ENCODE measurements at regions not wholly inside any gene's neighbourhood (a gene's known extent, or its start where the extent isn't known, plus 50 kb on each side); places are given as distances from the start of the nearest gene placed in this dataset.
"Not testable (repeated sequence)": the region's sequence is repeated elsewhere in the genome, so short reads cannot be mapped to it uniquely, and the experiment has no call there.

DNA sequence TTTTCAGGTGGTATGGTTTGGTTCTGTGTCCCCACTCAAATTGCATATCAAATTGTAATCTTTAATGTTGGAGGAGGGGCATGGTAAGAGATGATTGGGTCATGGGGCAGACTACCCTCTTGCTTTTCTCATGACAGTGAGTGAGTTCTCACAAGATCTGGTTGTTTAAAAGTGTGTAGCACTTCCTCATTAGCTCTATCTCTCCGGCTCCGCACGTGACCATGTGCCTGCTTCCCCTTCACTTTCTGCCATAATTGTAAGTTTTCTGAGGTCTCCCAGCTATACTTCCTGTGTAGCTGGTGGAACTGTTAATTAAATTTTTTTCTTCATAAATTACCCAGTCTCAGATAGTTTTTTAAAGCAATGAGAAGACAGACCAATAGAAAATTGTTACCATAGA lies 843.2 kb downstream of the AMY1C start:
- no peak for DNase-seq (ENCODE audit: low spot score)
- ATAC-seq, result no peak
- intact Hi-C loops (cut with DNase I), result no loop called here

DNA sequence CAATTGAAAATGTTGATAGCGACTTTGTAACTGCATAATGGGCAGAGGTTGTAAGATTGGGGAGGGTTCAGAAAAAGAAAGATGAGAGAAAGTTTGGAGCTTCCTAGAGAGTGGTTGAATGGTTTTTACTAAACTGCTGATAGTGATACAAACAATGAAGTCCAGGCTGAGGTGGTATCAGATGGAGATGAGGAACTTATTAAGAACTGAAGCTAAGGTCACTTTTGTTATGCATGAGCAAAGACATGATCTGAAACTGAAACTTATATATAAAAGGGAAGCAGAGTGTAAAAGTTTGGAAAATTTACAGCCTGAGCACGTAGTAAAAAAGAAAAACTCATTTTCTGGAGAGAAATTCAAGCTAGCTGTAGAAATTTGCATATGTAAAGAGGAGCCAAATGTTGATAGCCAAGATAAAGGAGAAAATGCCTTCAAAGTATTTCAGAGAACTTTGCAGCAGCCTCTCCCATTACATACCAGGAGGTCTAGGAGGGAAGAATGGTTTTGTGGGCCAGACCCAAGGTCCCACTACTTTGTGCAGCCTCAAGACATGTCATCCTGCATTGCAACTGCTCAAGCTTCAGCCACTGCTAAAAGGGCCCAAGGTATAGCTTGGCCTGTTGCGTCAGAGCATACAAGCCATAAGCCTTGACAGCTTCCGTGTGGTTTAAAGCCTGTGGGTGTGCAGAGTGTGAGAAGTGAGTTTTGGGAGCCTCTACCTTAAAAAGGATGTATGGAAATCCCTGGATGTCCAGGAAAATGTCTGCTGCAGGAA lies 843.9 kb downstream of the AMY1C start:
- ATAC-seq (peak; percentile 38), DNase-seq (ENCODE audit: low spot score) (no peak)
- intact Hi-C loops (cut with DNase I), result no loop called here

DNA sequence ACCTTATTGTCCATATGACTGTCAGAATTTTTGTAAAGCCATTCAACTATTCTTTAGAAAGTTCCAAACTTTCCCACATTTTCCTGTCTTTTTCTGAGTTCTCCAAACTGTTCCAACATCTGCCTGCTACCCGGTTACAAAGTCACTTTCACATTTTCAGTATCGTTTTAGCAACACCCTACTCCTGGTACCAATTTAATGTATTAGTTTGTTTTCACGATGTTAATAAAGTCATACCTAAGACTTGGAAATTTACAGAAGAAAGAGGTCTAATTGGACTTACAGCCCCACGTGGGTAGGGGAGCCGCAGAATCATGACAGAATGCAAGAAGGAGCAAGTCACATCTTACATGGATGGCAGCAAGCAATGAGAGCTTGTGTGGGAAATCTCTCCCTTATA lies 867.8 kb downstream of the AMY1C start:
- ATAC-seq (no peak), DNase-seq (ENCODE audit: low spot score) (no peak)
- intact Hi-C loops (cut with DNase I), result no loop called here

DNA sequence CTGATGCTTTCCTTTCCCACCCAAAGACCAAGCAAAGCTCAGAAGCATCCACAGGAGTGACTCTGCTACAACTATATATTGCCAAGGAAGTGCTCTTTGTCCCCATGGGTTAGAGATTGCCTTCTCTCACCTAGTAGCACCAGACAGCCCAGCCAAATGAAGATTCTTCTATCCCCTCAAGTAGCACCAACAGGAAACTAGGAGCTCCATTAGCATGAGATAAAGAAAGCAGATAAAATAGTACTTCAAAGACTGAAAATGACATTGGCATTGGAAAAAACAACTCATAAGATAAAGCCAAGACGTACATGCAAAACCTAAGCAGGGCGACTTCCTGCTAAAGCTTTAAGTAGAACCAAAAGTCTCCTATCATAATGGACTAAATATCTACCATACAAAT lies 871.5 kb downstream of the AMY1C start:
- ATAC-seq (no peak), DNase-seq (ENCODE audit: low spot score) (no peak)
- intact Hi-C loops (cut with DNase I), result no loop called here

DNA sequence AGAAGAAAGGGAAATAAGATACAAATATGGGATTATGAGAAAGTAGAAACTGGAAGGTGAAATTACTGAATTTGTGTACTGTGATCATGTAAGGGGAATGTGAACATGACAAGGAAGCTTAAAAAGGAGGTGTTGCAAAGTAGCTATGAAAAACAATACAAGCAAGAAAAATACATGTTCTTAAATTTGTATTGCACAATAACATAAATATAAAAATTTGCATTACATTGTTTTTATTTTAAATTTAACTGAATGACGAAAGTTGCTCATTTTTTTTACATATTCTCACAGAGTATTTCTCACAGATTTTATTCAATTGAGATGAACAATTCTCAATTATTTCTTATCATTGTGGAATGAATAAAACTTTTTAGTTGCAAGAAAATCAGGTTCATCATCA lies 874.8 kb downstream of the AMY1C start:
- intact Hi-C loops (cut with DNase I), result no loop called here
- ATAC-seq, result no peak
- DNase-seq (ENCODE audit: low spot score), result no peak

DNA sequence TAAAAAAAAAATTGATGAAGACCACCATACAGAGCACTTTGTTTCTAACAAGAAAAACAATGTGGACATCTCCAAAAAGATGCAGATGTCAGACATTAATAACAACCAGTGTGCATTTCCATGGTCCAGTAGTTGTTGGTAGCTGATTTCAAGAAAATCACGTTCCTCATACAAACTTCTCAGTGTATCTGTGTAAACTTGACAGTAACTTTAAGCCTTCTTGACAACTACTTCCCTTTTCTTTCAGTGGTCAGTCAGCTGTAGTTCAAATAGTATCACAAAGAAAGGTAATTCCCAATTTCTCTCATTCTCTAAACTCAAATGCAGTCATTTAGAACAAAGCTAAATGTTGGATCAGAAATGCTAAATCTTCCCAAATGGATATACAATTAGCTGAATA lies 879.9 kb downstream of the AMY1C start:
- ATAC-seq (no peak), DNase-seq (ENCODE audit: low spot score) (no peak)
- intact Hi-C loops (cut with DNase I), result no loop called here

DNA sequence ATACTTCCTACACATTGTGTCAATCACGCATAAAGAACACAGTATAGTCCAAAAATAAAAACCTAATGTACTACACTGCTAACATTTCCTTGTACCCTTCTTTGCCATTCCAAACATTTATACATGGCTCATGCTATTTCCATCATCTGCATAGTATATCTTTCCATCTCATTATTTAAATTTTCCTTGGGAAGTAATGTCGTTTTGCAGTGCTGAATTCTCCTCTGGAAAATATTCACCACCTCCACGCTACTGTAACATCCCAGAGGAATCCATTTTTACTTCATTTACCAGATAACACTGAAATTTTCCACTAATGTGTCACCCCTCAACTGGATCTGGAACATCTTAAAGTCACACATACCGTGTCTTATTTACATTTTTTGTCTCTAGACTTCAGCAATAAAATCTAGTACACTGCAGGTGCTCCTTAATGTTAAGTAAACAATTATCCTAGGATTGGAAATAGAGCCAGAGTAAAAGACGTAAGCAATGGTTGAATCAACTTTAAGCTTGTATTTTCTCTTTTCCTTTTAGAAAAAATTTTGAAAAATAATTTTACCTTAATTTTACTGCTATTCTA lies 881.0 kb downstream of the AMY1C start:
- intact Hi-C loops (cut with DNase I), result no loop called here

DNA sequence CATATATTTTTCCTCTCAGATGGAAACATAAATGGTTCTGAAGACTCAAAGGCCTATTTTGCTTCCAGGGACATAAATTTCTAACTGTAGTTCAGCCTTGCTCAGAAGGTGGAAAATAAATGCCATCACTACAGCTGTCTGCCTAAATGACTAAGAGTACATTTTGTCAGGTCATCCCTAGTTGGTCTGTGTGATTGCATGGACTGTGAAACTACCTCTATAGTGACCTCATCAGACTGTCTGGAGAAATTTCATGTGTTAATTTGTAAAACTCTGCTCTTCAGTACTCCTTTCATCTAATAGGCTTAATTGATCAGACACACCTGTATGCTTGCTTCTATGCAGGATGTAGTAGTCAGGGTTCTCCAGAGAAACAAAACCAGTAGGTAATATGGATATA lies 886.9 kb downstream of the AMY1C start:
- intact Hi-C loops (cut with DNase I), result no loop called here
- no peak for ATAC-seq

More for the DNA sequence above, 881.0 kb downstream of the AMY1C start:
- ATAC-seq (no peak), DNase-seq (ENCODE audit: low spot score) (no peak)

DNA sequence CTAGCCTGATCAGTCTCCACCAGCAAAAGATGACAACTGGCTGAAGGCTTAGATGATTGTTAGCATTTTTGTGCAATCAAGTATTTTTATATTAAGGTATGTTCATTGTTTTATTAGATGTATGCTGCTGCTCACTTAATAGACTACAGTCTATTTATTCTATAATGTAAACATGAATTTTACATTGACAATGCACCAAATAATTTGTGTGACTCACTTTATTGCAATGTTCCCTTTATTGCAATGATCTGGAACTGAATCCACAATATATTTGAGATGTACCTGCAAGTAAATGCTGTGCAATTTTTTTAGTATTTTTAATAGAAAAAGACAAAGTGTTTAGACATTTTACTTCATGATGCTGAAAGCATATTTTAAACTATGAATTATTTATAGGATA lies 896.5 kb downstream of the AMY1C start:
- intact Hi-C loops (cut with DNase I), result no loop called here
- no peak for DNase-seq (ENCODE audit: low spot score)
- ATAC-seq, result no peak

More for the DNA sequence above, 886.9 kb downstream of the AMY1C start:
- DNase-seq (ENCODE audit: low spot score), result no peak

DNA sequence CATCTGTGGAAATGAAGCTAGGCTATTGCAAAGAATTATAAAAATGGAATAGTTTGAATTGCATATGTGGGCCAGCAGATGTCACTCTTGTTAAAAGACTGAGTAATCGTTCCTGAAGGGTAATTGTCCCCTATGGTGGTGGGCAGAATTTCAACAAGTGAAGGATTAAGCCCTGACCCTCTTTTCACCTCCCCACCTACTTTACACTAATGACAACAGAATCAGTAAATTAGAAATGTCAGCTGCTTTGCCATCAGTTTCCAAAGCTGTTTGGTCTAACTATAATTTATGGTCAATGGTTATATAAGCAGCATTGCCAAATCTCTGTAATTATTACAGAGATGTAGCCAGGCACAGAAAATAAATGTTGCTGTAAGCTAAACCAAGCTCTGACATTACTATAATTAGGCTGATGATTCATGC lies 898.6 kb downstream of the AMY1C start:
- intact Hi-C loops (cut with DNase I), result no loop called here
- no peak for ATAC-seq
- DNase-seq (ENCODE audit: low spot score), result no peak

DNA sequence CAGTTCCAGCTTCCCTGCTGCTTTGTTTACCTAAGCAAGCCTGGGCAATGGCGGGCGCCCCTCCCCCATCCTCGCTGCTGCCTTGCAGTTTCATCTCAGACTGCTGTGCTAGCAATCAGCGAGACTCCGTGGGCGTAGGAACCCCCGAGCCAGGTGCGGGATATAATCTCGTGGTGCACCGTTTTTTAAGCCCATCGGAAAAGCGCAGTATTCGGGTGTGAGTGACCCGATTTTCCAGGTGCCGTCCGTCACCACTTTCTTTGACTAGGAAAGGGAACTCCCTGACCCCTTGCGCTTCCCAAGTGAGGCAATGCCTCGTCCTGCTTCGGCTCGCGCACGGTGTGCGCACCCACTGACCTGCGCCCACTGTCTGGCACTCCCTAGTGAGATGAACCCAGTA lies 914.7 kb downstream of the AMY1C start:
- DNase-seq (ENCODE audit: low spot score); ATAC-seq; intact Hi-C loops (cut with DNase I): not testable (repeated sequence)

DNA sequence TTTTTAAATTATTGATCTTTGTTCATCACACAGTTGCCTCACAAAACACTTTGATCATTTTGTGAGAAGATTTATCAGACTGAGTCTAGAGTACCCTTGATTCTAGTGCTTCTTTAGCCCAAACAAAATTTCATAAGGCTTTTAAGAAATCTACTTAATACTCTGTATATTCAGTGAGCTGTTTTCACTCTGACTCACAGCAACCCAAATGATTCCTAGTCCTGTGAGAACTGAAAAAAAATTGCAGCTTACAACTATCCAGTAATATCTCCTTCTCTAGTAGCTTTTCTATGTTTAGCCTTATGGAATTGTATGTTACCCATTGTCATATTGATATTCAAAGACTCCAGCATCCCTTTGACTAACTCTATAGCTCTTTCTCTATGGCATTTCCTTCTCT lies 915.6 kb downstream of the AMY1C start:
- intact Hi-C loops (cut with DNase I), result no loop called here
- no peak for DNase-seq (ENCODE audit: low spot score)
- ATAC-seq, result no peak

DNA sequence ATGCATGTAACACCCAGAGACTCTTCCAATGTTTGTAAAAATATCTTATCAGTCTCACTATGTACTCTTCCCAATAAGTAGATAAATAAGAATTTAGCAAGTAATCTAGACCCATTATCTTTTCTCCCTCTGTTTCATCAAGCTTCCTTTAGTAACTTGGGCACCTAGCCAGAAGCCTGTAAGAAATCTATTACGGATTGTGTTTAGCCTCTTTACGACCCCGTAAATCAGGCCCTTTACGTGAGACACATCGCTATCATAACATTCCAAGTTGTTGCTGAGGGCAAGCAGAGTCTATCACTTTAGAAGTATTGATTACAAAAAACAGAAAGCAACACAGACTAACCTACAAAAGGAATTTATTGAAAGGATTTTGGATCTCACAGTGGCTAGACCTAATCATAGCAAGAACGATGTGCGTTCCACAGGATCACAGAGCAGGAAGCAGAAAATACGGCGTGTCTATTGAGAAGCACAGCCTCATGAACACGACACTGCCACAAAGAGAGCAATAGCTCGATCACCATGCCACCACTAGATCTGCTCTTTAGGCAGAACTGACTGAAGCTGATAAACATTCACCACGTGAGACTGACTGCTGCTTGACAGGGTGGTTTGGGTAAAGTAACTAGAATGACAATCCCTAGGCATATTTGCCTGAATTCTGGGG lies 922.1 kb downstream of the AMY1C start:
- DNase-seq (ENCODE audit: low spot score) (no peak), ATAC-seq (no peak)
- intact Hi-C loops (cut with DNase I), result no loop called here

DNA sequence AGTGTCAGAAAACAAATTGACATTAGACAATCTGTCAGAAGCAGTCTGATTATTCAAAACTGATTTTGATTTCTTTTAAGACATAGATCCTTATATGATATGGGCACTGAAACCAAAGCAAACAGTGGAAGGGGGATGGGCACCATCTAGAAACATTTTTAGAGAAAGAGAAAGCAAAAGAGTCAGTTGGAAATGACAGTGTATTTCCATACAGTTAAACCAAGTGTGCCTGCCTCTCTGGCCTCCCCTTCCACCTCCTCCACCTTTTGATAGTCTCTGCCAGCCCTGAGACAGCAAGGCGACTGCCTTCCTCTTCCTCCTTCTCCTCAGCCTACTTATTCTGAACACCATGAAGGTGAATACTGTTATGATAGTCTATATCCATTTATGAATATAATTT lies 949.7 kb downstream of the AMY1C start:
- no peak for ATAC-seq
- no peak for DNase-seq (ENCODE audit: low spot score)
- intact Hi-C loops (cut with DNase I), result no loop called here

DNA sequence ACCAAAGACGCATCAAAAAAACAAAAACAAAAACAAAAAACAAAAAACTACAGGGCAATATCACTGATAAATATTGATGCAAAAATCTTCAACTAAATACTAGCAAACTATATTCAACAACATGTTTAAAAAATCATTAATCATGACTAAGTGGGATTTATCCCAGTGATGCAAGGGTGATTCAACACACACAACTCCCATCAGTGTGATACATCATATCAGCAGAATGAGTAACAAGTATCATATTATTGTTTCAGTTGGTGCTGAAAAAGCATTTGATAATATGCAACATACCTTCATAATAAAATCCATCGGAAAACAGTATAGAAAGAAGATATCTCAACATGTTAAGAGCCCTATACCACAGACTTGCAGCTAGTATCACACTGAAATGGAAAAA lies 953.0 kb downstream of the AMY1C start:
- DNase-seq (ENCODE audit: low spot score), result no peak
- intact Hi-C loops (cut with DNase I), result no loop called here
- ATAC-seq, result no peak

DNA sequence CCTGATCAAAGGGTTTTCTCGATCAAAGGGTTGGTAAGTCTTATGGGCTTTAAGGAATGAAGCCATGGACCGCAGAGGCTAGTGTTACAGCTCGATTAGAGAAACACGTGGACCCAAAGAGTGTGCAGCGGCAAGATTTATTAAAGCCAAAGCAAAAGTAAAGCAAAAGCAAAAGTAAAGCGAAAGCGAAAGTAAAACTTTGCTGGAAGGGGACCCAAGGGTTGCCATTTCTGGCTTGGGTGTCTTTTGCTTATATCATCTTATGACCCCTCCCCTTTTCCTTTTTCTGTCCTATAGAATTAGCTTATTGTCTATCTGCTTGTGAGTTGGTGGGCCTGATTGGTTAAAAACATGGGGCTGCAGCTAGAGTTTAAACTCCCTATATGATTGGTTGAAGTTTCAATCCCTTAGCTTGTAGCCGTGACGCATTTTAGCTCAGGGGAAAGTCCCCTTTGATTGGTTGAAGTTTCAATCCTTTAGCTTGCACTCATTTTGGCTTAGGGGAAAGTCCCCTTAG lies 957.0 kb downstream of the AMY1C start:
- ATAC-seq, result no peak

DNA sequence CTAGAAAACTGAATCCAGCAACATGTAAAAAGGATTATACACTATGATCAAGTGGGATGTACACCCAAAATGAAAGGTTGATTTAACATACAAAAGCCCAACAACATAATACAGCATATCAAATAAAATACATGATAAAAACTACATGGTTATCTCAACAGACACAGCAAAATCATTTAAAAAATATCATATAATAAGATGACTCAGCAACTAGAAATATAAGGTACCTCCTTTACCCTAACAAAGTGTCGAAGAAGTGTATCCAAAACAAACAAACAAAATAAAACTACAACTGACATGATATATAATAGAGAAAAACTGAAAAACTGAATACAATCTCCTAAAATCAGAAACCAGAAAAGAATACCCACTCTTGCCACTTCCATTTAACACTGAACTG lies 969.1 kb downstream of the AMY1C start:
- intact Hi-C loops (cut with DNase I), result no loop called here
- ATAC-seq (no peak), DNase-seq (ENCODE audit: low spot score) (no peak)

More for the DNA sequence above, 957.0 kb downstream of the AMY1C start:
- no peak for DNase-seq (ENCODE audit: low spot score)
- intact Hi-C loops (cut with DNase I), result no loop called here

DNA sequence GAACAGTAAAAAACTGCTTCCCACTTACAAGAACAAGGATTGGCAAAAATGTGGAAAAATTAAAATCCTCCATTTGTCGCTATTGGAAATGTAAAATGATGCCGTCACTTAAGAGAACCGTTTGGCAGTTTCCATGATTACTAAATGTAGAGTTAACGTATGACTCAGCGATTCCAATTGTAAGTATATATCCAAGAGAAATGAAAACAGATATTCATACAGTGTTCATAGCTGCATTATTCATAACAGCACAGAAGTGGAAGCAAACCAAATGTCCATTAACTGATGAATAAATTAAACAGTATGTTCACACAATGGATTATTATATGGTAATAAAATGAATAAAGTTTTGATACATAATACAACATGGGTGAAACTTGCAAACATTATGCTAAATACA lies 971.0 kb downstream of the AMY1C start:
- no peak for ATAC-seq
- no peak for DNase-seq (ENCODE audit: low spot score)
- intact Hi-C loops (cut with DNase I), result no loop called here

DNA sequence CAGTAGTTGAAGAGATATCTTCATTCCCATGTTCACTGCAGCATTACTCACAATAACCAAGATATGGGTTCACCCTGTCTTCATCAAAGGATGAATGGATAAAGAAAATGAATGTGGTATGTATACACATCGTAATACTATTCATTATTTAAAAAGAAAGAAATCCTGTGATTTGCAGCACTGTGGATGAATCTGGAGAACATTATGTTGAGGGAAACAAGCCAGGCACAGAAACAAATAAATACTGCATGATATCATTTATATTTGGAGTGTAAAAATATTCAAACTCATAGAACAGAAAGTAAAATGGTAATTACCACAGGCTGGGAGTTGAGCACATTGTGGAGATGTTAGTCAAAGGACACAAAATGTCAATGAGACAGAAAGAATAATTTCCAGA lies 977.2 kb downstream of the AMY1C start:
- ATAC-seq (no peak), DNase-seq (ENCODE audit: low spot score) (no peak)
- intact Hi-C loops (cut with DNase I), result no loop called here

DNA sequence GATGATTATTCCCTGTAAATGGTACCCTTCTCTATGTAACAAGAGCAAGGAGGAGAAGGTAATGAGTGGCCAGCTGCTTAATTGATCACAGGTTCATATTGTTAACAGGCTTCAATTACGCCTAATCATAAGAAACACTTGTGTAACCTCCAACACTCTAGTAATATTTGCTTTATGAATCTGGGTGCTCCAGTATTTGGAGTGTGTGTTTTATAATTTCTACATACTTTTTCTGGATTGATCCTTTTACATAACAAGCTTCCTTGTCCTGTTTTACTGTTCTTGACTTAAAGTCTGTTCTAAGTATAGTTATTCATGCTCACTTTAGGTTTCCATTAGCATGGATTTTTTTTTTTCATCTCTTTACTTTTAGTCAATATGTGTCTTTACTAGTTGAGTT lies 984.2 kb downstream of the AMY1C start:
- no peak for ATAC-seq
- intact Hi-C loops (cut with DNase I), result no loop called here

More for the DNA sequence above, 984.2 kb downstream of the AMY1C start:
- no peak for DNase-seq (ENCODE audit: low spot score)
